Mesothelial cell of epicardium (in vitro differentiated cells): ENCODE measurements at regions not wholly inside any gene's neighbourhood (a gene's known extent, or its start where the extent isn't known, plus 50 kb on each side); places are given as distances from the start of the nearest gene placed in this dataset.

Experiments used
- DNase-seq, 2 experiments: peaks; one replicate each; pipeline ENCODE4 v3.0.0; 2021; ENCODE audit warnings: low spot score in 2 of 2; ENCODE audit not compliant: unreplicated experiment in 2 of 2
- H3K27ac Mint-ChIP-seq: 2 replicates; pipeline ENCODE4 v1.8.0; 2021; ENCODE audit warnings: mixed read lengths
- H3K27me3 Mint-ChIP-seq: 2 replicates; pipeline ENCODE4 v1.8.0; 2021; ENCODE audit warnings: low read depth, mixed read lengths
- H3K36me3 Mint-ChIP-seq: 2 replicates; pipeline ENCODE4 v1.8.0; 2021; ENCODE audit warnings: mixed read lengths
- H3K4me1 Mint-ChIP-seq: 2 replicates; pipeline ENCODE4 v1.8.0; 2021; ENCODE audit warnings: mixed read lengths
- H3K4me3 Mint-ChIP-seq: 2 replicates; pipeline ENCODE4 v1.8.0; 2021; ENCODE audit warnings: mild to moderate bottlenecking, moderate library complexity, mixed read lengths
- H3K9me3 Mint-ChIP-seq: 2 replicates; pipeline ENCODE4 v1.8.0; 2021; ENCODE audit warnings: mixed read lengths
- TF ChIP-seq, protein P1 (sequence below): fragments of 200-600 bp; sonication (generic); IDR thresholded peaks from one replicate; pipeline ENCODE4 v1.5.0; 2021; ENCODE audit warnings: antibody characterized with exemption; ENCODE audit not compliant: unreplicated experiment

DNA sequence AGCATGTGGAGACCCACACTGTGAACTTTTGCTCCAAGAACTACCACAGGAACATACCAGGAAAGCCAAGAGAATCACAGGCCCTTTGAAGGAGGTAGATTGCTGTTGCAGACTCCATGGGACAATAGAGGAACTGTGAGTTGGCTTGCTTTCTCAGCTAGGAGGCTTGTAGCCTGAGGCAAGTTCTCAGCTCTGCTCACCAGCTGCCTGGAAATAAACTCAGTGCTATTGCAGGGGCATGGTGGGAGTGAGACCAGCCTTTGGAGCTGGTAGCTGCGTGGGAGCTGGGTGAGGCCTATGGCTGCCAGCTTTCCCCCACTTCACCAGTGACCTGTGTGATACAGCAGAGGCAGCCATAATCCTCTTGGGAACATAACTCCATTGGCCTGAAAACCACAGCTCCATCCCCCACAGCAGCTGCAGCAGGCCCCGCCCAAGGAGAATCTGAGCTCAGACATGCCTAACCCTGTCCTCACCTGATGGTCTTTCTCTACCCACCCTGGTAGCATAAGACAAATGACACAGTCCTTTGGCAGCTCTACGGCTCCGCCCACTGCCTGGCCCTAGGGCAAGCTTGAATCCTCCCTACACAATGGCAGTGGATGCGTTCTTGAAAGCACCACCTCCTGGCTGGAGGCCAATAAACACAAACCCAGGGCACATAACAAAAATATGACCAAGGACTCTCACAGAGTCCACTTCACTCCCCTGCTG lies 389.5 kb downstream of the KIF4B start:
- Mint-ChIP-seq H3K4me3 (no peak overlapping the region), H3K9me3 (peaks cover 38% of the 10 kb centered on the region), H3K4me1 (no peaks in the 10 kb centered on the region), H3K27ac (no peak overlapping the region), H3K27me3 (no peaks in the 10 kb centered on the region), H3K36me3 (no peaks in the 10 kb centered on the region)
- no peak for DNase-seq
- TF ChIP-seq, protein P1, sequence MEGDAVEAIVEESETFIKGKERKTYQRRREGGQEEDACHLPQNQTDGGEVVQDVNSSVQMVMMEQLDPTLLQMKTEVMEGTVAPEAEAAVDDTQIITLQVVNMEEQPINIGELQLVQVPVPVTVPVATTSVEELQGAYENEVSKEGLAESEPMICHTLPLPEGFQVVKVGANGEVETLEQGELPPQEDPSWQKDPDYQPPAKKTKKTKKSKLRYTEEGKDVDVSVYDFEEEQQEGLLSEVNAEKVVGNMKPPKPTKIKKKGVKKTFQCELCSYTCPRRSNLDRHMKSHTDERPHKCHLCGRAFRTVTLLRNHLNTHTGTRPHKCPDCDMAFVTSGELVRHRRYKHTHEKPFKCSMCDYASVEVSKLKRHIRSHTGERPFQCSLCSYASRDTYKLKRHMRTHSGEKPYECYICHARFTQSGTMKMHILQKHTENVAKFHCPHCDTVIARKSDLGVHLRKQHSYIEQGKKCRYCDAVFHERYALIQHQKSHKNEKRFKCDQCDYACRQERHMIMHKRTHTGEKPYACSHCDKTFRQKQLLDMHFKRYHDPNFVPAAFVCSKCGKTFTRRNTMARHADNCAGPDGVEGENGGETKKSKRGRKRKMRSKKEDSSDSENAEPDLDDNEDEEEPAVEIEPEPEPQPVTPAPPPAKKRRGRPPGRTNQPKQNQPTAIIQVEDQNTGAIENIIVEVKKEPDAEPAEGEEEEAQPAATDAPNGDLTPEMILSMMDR, result no peak

- Mint-ChIP-seq H3K36me3 (no peaks in the 10 kb centered on the region), H3K27me3 (peaks cover 3% of the 10 kb centered on the region), H3K4me3 (no peak overlapping the region), H3K9me3 (peaks cover 38% of the 10 kb centered on the region), H3K27ac (no peak overlapping the region), H3K4me1 (no peaks in the 10 kb centered on the region)
- no peak for DNase-seq
- TF ChIP-seq, protein P1, result no peak
Observed at GRCh38 chr5:155406815-155407214, 393.3 kb downstream of the KIF4B start.

DNA sequence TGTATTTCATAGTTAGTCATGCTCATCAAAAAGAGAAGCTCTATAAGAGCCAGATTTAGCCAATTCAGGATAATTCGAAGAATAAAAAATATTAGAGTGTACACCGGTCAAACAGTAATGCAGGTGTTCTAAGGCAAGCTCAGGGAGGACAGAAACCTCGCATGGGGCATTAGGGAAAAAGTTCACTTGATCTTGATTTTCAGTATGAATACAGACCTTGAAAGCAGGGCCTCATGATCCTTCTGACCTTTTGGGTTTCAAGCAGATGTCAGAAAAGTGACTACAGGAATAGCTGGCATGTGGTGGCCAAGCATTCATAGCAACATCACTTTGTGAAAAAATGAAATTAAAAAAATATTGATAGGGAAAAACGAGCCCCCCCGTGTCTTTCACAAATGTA lies 394.9 kb downstream of the KIF4B start:
- Mint-ChIP-seq H3K27ac (no peak overlapping the region), H3K27me3 (peaks cover 11% of the 10 kb centered on the region)
- no peak for DNase-seq

DNA sequence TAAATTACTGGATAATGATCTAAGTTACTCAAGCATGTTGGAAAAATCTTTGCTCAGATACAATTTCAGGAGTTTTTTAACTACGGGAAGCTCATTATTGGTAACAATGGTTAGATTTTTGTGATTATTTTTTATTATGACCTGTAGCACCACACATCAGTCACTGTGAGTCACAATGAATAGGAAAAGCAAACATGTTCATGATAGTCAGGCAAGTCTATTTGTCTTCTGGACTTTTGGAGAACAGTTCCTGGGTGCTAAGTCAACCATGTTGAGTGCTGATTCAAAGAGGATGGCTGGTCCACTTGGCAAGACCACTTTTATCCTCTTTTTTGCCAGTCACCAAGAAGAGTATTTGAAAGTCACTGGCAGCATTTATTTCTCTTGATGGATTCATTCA lies 403.2 kb downstream of the KIF4B start:
- no peak for DNase-seq
- Mint-ChIP-seq H3K36me3 (no peaks in the 10 kb centered on the region), H3K4me3 (no peak overlapping the region), H3K4me1 (no peaks in the 10 kb centered on the region), H3K9me3 (no peaks in the 10 kb centered on the region), H3K27ac (no peak overlapping the region), H3K27me3 (peaks cover 10% of the 10 kb centered on the region)
- TF ChIP-seq, protein P1, result no peak

More for the DNA sequence above, 394.9 kb downstream of the KIF4B start:
- Mint-ChIP-seq H3K9me3 (peaks cover 30% of the 10 kb centered on the region), H3K4me3 (no peak overlapping the region), H3K36me3 (no peaks in the 10 kb centered on the region), H3K4me1 (no peaks in the 10 kb centered on the region)
- TF ChIP-seq, protein P1, result no peak

DNA sequence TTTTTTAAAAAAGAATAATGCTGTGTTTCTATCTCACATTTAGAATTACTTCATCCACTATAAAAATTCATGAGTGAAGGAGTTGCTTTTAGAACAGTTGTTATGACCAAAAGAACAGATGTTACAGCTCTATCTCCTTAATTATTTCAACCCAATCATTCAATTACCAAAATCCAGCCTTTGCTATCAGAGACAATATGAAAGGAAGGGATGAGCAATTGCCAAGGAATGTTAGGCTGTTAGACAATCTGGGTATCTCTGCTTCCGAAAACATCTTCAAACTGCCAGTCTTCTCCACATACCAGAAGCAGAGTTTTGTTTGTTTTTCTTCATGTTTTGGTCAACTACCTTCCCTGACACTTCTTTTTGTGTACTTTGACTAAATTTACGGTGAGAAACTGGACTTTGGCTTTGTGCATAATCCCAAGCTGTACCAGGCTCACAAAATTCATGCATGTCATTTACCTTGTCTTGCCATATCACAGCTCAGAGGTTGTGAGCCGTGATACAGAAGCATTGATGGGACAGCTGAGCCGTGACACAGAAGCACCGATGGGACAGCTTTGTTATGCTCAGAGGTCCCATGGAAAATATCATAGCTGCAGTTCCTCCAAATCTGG lies 405.5 kb downstream of the KIF4B start:
- H3K9me3 Mint-ChIP-seq, result no peaks in the 10 kb centered on the region
- peaks cover 9% of the 10 kb centered on the region for H3K27me3 Mint-ChIP-seq
- TF ChIP-seq, protein P1, result no peak
- H3K4me1 Mint-ChIP-seq, result no peaks in the 10 kb centered on the region
- no peak for DNase-seq
- H3K27ac Mint-ChIP-seq, result no peak overlapping the region
- H3K36me3 Mint-ChIP-seq, result no peaks in the 10 kb centered on the region
- H3K4me3 Mint-ChIP-seq, result no peak overlapping the region
